GM20000 (cell line): ENCODE measurements at regions not wholly inside any gene's neighbourhood (a gene's known extent, or its start where the extent isn't known, plus 50 kb on each side); places are given as distances from the start of the nearest gene placed in this dataset.

Experiments
- DNase-seq: peaks from one replicate; pipeline ENCODE4 v3.0.0; 2012; ENCODE audit warnings: low spot score
- CTCF ChIP-seq: IDR thresholded peaks from 2 replicates; pipeline ENCODE4 v1.5.1; 2012; ENCODE audit warnings: mild to moderate bottlenecking, control low read depth; ENCODE audit errors: extremely low read depth, missing control alignments

- no peak for TF ChIP-seq CTCF
- DNase-seq: no peak
Observed at GRCh38 chr18:24567199-24567598, 106.8 kb downstream of the HRH4 start.

- no peak for DNase-seq
- TF ChIP-seq CTCF: no peak
Observed at GRCh38 chr18:24570716-24571115, 110.3 kb downstream of the HRH4 start.

- no peak for TF ChIP-seq CTCF
- DNase-seq: no peak
Observed at GRCh38 chr18:24582771-24583170, 122.3 kb downstream of the HRH4 start.

GRCh38 chr18:24584205-24584604, 123.8 kb downstream of the HRH4 start:
- TF ChIP-seq CTCF: no peak
- no peak for DNase-seq

- no peak for TF ChIP-seq CTCF
- DNase-seq: no peak
Observed at GRCh38 chr18:24584813-24585212, 124.4 kb downstream of the HRH4 start.

GRCh38 chr18:24585996-24586566, 125.6 kb downstream of the HRH4 start:
- no peak for TF ChIP-seq CTCF
- no peak for DNase-seq

GRCh38 chr18:24586662-24587360, 126.4 kb downstream of the HRH4 start:
- no peak for TF ChIP-seq CTCF
- no peak for DNase-seq
